H1 (cell line): ENCODE measurements at regions not wholly inside any gene's neighbourhood (a gene's known extent, or its start where the extent isn't known, plus 50 kb on each side); places are given as distances from the start of the nearest gene placed in this dataset.

Experiments
- CTCF ChIA-PET: fragments of 300-600 bp; sonication (Branson Sonifier 250); formaldehyde crosslinking; loops from one replicate; lab custom pipeline; 2021; ENCODE audit not compliant: partially characterized antibody; lab: Charles Lee
- POLR2A ChIA-PET: fragments of 300-600 bp; sonication (Branson Sonifier 250); formaldehyde crosslinking; loops from one replicate; lab custom pipeline; 2021; ENCODE audit warnings: inconsistent platforms; ENCODE audit not compliant: partially characterized antibody; lab: Charles Lee
- DNase-seq, 2 experiments: peaks; one replicate each; pipeline versions ENCODE4 v3.0.0 to v3.0.0-alpha.2; 2010 to 2022; ENCODE audit warnings: low spot score in 2 of 2, low read depth in 1 of 2, mixed read lengths in 1 of 2
- FAIRE-seq: peaks from 2 replicates; lab custom pipeline; 2011; peaks lifted over from hg19 to GRCh38; lab: Jason Lieb, UNC
- H2AFZ ChIP-seq: 2 replicates; pipeline ENCODE4 v1.8.1; 2012; ENCODE audit warnings: low read length, inconsistent platforms
- H2AK5ac ChIP-seq: 2 replicates; pipeline ENCODE4 v1.6.1; 2013; ENCODE audit warnings: low read depth, low read length
- H2BK120ac ChIP-seq: replicated peaks from 2 replicates; pipeline ENCODE3; 2013; ENCODE audit warnings: low read depth, low read length, inconsistent platforms
- H2BK12ac ChIP-seq: 2 replicates; pipeline ENCODE4 v1.6.1; 2013; ENCODE audit warnings: low read depth, low read length
- H2BK15ac ChIP-seq: 2 replicates; pipeline ENCODE4 v1.6.1; 2013; ENCODE audit warnings: low read length
- H2BK20ac ChIP-seq: 2 replicates; pipeline ENCODE4 v1.6.1; 2013; ENCODE audit warnings: low read length
- H2BK5ac ChIP-seq: 2 replicates; pipeline ENCODE4 v1.6.1; 2013; ENCODE audit warnings: low read depth, low read length
- H3K14ac ChIP-seq: 2 replicates; pipeline ENCODE4 v1.6.1; 2013; ENCODE audit warnings: inconsistent platforms; ENCODE audit not compliant: insufficient read length
- H3K18ac ChIP-seq: 2 replicates; pipeline ENCODE4 v1.6.1; 2013; ENCODE audit warnings: low read length; ENCODE audit errors: extremely low read depth
- H3K23ac ChIP-seq: 2 replicates; pipeline ENCODE4 v1.6.1; 2013; ENCODE audit warnings: inconsistent platforms; ENCODE audit not compliant: insufficient read length
- H3K23me2 ChIP-seq: 2 replicates; pipeline ENCODE4 v1.6.1; 2013; ENCODE audit warnings: low read depth, low read length
- H3K27ac ChIP-seq: 2 replicates; pipeline ENCODE4 v1.6.1; 2011; ENCODE audit warnings: low read depth, low read length, inconsistent platforms
- H3K27me3 ChIP-seq, 4 experiments: replicated peaks in 1 of 4; 1 replicate in 1 of 4; 2 replicates in 3 of 4; pipeline versions ENCODE4 v1.6.1 to v1.8.1; 2011 to 2013; ENCODE audit warnings: low read length in 3 of 4, mild to moderate bottlenecking in 3 of 4, inconsistent platforms in 2 of 4, mixed read lengths in 2 of 4, moderate library complexity in 1 of 4; ENCODE audit not compliant: control insufficient read depth in 3 of 4, insufficient read depth in 3 of 4; ENCODE audit errors: extremely low read depth in 1 of 4
- H3K36me3 ChIP-seq, 4 experiments: 2 replicates each; pipeline versions ENCODE4 v1.6.1 to v1.8.1; 2011 to 2013; ENCODE audit warnings: mild to moderate bottlenecking in 4 of 4, low read length in 3 of 4, moderate library complexity in 2 of 4, control low read depth in 1 of 4, inconsistent platforms in 1 of 4; ENCODE audit not compliant: insufficient read depth in 4 of 4, control insufficient read depth in 2 of 4
- H3K4ac ChIP-seq: replicated peaks from 2 replicates; pipeline ENCODE3; 2013; ENCODE audit warnings: low read length, low read depth, mixed read lengths, inconsistent platforms; ENCODE audit not compliant: insufficient read length
- H3K4me1 ChIP-seq, 4 experiments: replicated peaks in 1 of 4; 1 replicate in 1 of 4; 2 replicates in 3 of 4; pipeline versions ENCODE4 v1.6.1 to v1.8.1; 2011 to 2013; ENCODE audit warnings: low read length in 3 of 4, inconsistent platforms in 2 of 4, mixed read lengths in 1 of 4; ENCODE audit not compliant: insufficient read depth in 4 of 4, control insufficient read depth in 3 of 4
- H3K4me2 ChIP-seq, 2 experiments: 2 replicates each; pipeline versions ENCODE4 v1.6.1 to v1.8.1; 2011 to 2013; ENCODE audit warnings: low read depth in 2 of 2, low read length in 2 of 2, control low read depth in 1 of 2, inconsistent platforms in 1 of 2, mild to moderate bottlenecking in 1 of 2; ENCODE audit not compliant: insufficient read depth in 1 of 2
- H3K4me3 ChIP-seq, 4 experiments: fragments of 200-600, 300-600 bp in 1 of 4; sonication (generic), shearing (Covaris generic), sonication (Bioruptor Twin) in 1 of 4; 2 replicates each; pipeline versions ENCODE4 v1.5.1 to v1.8.1; 2011 to 2016; ENCODE audit warnings: low read length in 4 of 4, low read depth in 3 of 4, control low read depth in 2 of 4, inconsistent platforms in 2 of 4, mild to moderate bottlenecking in 2 of 4, mixed read lengths in 1 of 4, moderate library complexity in 1 of 4; ENCODE audit not compliant: insufficient read depth in 2 of 4; ENCODE audit errors: extremely low read depth in 1 of 4
- H3K56ac ChIP-seq: replicated peaks from 2 replicates; pipeline ENCODE3; 2013; ENCODE audit warnings: low read depth, mild to moderate bottlenecking, mixed read lengths, low read length, inconsistent platforms; ENCODE audit not compliant: insufficient read length
- H3K79me1 ChIP-seq: 2 replicates; pipeline ENCODE4 v1.6.1; 2013; ENCODE audit warnings: low read depth, low read length, control low read depth
- H3K79me2 ChIP-seq, 2 experiments: 2 replicates each; pipeline versions ENCODE4 v1.6.1 to v1.8.1; 2012 to 2013; ENCODE audit warnings: low read length in 2 of 2, mild to moderate bottlenecking in 2 of 2, inconsistent platforms in 1 of 2; ENCODE audit not compliant: insufficient read depth in 2 of 2, control insufficient read depth in 1 of 2
- H3K9ac ChIP-seq, 4 experiments: replicated peaks in 1 of 4; 1 replicate in 1 of 4; 2 replicates in 3 of 4; pipeline versions ENCODE4 v1.6.1 to v1.8.1; 2011 to 2013; ENCODE audit warnings: low read depth in 3 of 4, low read length in 3 of 4, control low read depth in 2 of 4, mild to moderate bottlenecking in 2 of 4, moderate library complexity in 2 of 4, inconsistent platforms in 1 of 4; ENCODE audit errors: extremely low read depth in 1 of 4
- H3K9me3 ChIP-seq, 2 experiments: 2 replicates each; pipeline versions ENCODE4 v1.6.1 to v1.8.1; 2012 to 2013; ENCODE audit warnings: mild to moderate bottlenecking in 2 of 2, moderate library complexity in 2 of 2, control low read depth in 1 of 2, inconsistent platforms in 1 of 2, low read depth in 1 of 2, low read length in 1 of 2, mixed read lengths in 1 of 2; ENCODE audit not compliant: insufficient read depth in 2 of 2
- H4K20me1 ChIP-seq, 2 experiments: replicated peaks in 1 of 2; 2 replicates each; pipeline versions ENCODE3 to v1.8.1; 2011 to 2013; ENCODE audit warnings: inconsistent platforms in 2 of 2, low read length in 2 of 2, mild to moderate bottlenecking in 1 of 2; ENCODE audit not compliant: insufficient read depth in 2 of 2, control insufficient read depth in 1 of 2
- H4K5ac ChIP-seq: 2 replicates; pipeline ENCODE4 v1.6.1; 2013; ENCODE audit warnings: low read length, low read depth, mixed read lengths, inconsistent platforms; ENCODE audit not compliant: insufficient read length
- H4K8ac ChIP-seq: 2 replicates; pipeline ENCODE4 v1.8.0; 2013; ENCODE audit warnings: mild to moderate bottlenecking, moderate library complexity, low read length, inconsistent platforms; ENCODE audit not compliant: insufficient read depth; ENCODE audit errors: extremely low read depth
- H4K91ac ChIP-seq: replicated peaks from 2 replicates; pipeline ENCODE3; 2013; ENCODE audit warnings: low read length, mixed read lengths, inconsistent platforms; ENCODE audit not compliant: insufficient read length
- CBX5 ChIP-seq: fragments of 300-800, 300-1000 bp; sonication (generic); IDR thresholded peaks from 2 replicates; pipeline ENCODE4 v1.7.1; 2016; ENCODE audit warnings: antibody characterized with exemption, low read length, low read depth
- RFX5 ChIP-seq: IDR thresholded peaks from 2 replicates; pipeline ENCODE4 v1.6.1; 2011; ENCODE audit warnings: low read depth, low read length, improper control_type of control experiment, borderline replicate concordance
- WGBS, 2 experiments: shearing (Covaris generic) in 1 of 2; methylation state at CpG; one replicate each; pipeline versions ENCODE4 v1.1.6 to v1.1.7; 2013 to 2015; ENCODE audit warnings: low lambda C conversion rate in 2 of 2, mixed read lengths in 2 of 2, inconsistent platforms in 1 of 2, low coverage in 1 of 2, missing lambda C conversion rate in 1 of 2; ENCODE audit not compliant: insufficient replicate concordance in 2 of 2, insufficient coverage in 1 of 2, insufficient read length in 1 of 2; ENCODE audit errors: extremely low coverage in 1 of 2, missing lambda C conversion rate in 1 of 2; 5-methylcytosine and 5-hydroxymethylcytosine counted together

- H4K20me1 ChIP-seq = no peaks in the 10 kb centered on the region
- H3K4me2 ChIP-seq = no peak overlapping the region
- no peak for TF ChIP-seq RFX5
- no peak for TF ChIP-seq CBX5
- no peak overlapping the region for H2BK20ac ChIP-seq
- no peaks in the 10 kb centered on the region for H3K79me2 ChIP-seq
- no peaks in the 10 kb centered on the region for H3K27me3 ChIP-seq
- POLR2A ChIA-PET = no interaction called here
- no peak overlapping the region for H3K9ac ChIP-seq
- no peak overlapping the region for H2AFZ ChIP-seq
- H3K79me1 ChIP-seq = no peaks in the 10 kb centered on the region
- FAIRE-seq (no peak), DNase-seq (no peak)
- CTCF ChIA-PET = interaction anchor here (0.6 kb wide), 1 partner anchor 305 kb away, joined by 3 read pairs; no protein-coding TSS in a partner anchor
- peaks cover 0 to 5% (median 2%) of the 10 kb centered on the region in 4 experiments; a peak in 3 of 7 replicates for H3K4me1 ChIP-seq
- H4K8ac ChIP-seq = no peak overlapping the region
- no peak overlapping the region for H3K4ac ChIP-seq
- 78% methylated on average over 2 of the region's 2 CpGs; no CpG with 5 or more reads in 1 of the 2 experiments for whole genome bisulfite sequencing, 2 experiments
- no peak overlapping the region for H3K4me3 ChIP-seq
- H2AK5ac ChIP-seq = no peak overlapping the region
- no peak overlapping the region for H4K5ac ChIP-seq
- no peak overlapping the region for H2BK15ac ChIP-seq
- H3K36me3 ChIP-seq = no peaks in the 10 kb centered on the region
- H3K56ac ChIP-seq = no peak overlapping the region
- H2BK120ac ChIP-seq = no peak overlapping the region
- H3K9me3 ChIP-seq = no peaks in the 10 kb centered on the region
- no peak overlapping the region for H2BK5ac ChIP-seq
- no peak overlapping the region for H3K27ac ChIP-seq
- H3K23ac ChIP-seq = no peak overlapping the region
- no peak overlapping the region for H2BK12ac ChIP-seq
- no peak overlapping the region for H4K91ac ChIP-seq
- H3K23me2 ChIP-seq = no peaks in the 10 kb centered on the region
- no peak overlapping the region for H3K18ac ChIP-seq
- no peak overlapping the region for H3K14ac ChIP-seq
These were observed 207.0 kb downstream of the SLITRK6 start for GRCh38 chr13:85592211-85592610.
